NCI-H2107 treated with DMSO at 0.1 percent for 48 hours (cell line): ENCODE measurements at regions not wholly inside any gene's neighbourhood (a gene's known extent, or its start where the extent isn't known, plus 50 kb on each side); places are given as distances from the start of the nearest gene placed in this dataset.

Experiments used
- DNase-seq: peaks from one replicate; lab custom pipeline; 2025; ENCODE audit not compliant: unreplicated experiment; lab: John Stamatoyannopoulos, UW

DNA sequence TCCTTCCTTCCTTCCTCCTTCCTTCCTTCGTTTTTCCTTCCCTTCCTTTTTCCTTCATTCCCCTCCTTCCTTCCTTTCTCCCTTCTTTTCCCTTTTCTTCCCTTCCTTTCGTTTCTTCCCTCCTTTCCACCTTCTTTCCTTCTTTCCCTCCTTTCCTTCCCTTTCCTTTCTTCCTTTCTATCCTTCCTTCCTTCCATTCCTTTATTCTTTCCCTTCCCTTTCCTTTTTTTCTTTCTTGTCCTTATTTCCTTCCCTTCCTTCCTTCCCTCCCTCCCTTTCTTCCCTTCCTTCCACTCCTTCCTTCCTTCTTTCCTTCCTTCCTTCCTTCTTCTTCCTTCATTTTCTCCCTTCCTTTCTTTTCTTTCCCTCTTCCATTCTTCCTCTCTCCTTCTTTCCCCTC is 394.6 kb downstream of the GABRB3 start:
- DNase-seq, result no peak

DNA sequence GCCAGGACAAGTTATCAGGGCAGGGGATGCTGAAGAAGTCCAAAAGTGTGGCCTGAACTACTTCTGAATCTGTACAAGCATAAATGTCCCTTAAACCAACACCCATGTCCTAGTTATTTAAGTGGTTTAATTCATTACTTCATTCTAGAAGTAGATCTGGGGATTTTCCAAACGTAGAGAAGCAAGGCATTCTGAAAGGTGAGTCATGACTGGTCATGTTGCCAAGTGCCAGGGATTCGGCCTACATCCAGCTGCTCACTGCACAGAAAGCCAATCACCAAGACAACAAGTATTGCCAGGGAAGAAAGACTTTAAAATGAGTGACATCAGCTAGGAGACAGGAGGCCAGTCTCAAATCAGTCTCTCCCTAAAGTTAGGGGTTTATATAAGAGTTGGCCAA is 396.6 kb downstream of the GABRB3 start:
- DNase-seq, result no peak

- no peak for DNase-seq
These were observed 398.1 kb downstream of the GABRB3 start for GRCh38 chr15:26374806-26375205.

- no peak for DNase-seq
These were observed 400.2 kb downstream of the GABRB3 start for GRCh38 chr15:26372706-26373105.

DNA sequence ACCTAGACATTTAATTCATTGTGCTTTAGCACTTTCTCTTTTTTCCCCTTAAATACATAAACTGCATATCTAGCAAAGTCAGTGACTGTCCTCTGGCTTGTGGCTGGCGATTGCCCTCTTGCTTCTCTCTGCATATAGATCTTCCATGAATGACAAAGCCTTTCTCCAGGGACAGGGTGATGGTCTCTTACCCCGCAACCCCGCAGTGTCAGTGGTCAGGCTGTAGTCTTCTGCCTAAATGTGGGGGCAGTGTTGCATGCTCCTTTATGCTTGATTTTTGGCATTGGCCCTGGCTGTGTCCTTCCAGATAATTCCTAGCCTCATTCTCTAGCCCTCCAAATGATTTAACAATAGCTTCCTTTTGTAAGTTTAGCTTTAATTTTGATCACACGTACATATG is 407.8 kb downstream of the GABRB3 start:
- DNase-seq, result no peak

- DNase-seq, result no peak
These were observed 413.0 kb downstream of the GABRB3 start for GRCh38 chr15:26359855-26360254.

DNA sequence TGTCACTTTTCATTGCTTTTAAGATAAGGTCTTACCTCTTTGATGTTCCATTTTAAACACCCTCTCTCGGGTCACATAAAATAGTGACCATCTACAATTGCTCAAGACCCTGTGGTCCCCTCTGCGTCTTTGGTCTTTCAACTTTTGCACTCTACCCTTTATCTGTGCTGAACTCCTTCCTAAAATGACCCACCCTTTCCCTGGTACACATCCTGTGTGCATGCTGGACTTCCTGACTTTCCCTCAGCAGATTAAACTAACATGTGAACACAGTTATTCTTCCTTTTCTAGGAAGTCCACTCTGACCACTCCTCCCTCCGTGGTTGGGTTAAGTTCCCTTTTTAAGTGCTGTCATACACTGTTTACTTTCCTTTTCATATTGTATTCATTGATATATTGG is 414.2 kb downstream of the GABRB3 start:
- DNase-seq, result no peak

DNA sequence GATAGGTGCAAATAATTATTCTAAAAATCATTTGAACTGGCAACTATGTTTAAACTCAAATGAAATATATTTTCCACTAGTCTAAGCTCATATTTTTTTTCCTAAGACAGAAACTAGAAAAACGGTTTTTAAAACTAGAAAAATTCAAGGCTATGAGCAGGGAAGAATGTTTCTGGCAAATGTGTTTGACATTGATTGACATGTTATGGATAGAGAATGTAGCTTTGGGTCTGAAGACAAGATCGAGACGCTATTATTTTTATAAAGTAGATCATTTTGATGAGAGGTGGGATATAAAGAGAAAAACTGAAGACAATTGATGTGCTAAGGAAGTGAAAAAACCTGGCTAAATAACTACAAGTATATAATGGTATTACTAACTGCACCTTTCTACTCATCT is 415.2 kb downstream of the GABRB3 start:
- DNase-seq, result no peak

DNA sequence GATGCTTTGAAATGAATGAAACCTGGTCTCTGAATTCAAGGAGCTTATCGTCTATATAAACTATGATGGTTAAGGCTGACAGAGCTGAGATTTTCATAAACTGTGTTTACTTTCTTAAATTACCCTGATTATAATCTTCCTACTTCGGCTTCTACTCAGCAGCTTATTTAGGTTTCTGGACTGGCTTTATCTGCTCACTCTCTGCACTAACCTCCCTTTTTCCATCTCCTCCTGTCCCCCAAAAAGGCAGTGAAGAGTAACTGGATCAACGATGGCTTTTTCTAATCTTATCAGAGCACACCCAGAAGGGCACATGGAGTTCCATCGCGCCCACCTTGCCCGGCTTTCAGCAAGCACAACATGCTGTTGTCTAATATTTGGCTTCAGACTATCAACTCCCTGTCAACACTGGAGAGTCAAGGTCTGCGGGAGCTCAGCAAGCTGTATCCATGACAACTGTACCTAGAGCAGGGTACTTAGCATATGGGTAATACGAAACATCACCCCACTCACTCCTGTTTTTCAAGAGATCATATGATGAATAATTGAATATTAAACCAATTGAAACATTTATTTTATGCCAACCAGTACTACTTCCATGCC is 417.3 kb downstream of the GABRB3 start:
- DNase-seq, result no peak

- no peak for DNase-seq
These were observed 420.0 kb downstream of the GABRB3 start for GRCh38 chr15:26352909-26353308.

- no peak for DNase-seq
These were observed 420.5 kb downstream of the GABRB3 start for GRCh38 chr15:26352406-26352805.

GRCh38 chr15:26325495-26325894 is 447.4 kb downstream of the GABRB3 start:
- no peak for DNase-seq

DNA sequence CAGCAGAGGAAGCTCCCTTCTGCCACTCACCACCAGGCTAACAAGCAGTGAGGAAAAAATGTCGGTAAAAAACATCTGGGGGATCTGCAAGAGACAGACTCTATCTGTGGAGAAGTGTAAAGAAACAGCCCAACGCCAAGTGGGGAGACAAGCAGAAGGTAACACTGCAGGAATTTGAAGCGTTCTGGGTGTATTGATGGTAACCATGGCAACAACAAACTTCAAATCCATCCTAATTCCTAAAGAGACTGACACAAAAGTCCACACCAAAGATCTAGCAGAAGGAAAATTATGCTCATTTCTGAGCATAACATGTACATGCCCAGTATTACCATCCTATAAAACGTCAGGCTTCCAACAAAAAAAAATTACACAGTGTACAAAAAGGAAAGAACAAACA is 449.3 kb downstream of the GABRB3 start:
- no peak for DNase-seq

GRCh38 chr15:26318689-26319088 is 454.2 kb downstream of the GABRB3 start:
- DNase-seq, result no peak

DNA sequence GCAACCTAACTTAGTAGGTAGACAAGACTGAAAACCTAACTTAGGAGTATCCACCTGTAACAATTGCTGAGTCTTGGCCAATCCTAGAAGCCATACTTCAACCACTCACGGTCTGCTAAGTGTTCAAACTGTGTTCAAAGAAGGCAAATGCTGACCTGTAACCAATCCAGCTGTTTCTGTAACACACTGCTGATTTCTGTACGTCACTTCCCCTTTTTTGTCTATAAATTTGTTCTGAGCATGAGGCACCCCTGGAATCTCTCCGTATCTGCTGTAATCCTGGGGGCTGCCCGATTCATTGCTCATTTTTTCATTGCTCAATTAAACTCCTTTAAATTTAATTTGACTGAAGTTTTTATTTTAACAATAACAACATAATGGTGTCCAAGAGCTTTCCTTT is 451.4 kb upstream of the ATP10A start:
- no peak for DNase-seq

GRCh38 chr15:26311710-26312236 is 448.6 kb upstream of the ATP10A start:
- DNase-seq, result no peak

DNA sequence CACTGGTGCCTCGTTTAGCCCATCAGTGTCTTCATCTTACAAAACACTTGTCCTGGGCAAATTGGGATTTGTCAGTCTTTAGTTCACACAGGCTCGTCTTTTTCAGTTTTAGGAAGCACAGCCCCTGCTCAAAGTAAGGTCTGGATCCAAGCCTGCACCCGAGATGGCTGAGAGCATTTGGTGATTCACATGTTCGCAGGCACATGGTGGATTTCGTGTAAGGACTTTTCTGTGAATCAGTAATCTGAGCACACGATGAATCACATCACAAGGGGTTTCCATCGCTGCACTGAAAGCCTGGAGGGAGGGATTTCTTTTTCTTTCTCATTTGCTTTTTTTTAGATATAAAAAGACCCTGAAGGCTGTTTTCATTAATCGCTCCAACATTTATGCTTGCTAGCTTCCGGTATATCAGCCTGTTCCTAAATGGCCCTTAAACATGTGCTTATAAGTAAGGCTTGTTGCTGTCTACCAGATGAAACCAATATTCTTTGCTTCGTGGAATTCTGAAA is 435.6 kb upstream of the ATP10A start:
- no peak for DNase-seq

DNA sequence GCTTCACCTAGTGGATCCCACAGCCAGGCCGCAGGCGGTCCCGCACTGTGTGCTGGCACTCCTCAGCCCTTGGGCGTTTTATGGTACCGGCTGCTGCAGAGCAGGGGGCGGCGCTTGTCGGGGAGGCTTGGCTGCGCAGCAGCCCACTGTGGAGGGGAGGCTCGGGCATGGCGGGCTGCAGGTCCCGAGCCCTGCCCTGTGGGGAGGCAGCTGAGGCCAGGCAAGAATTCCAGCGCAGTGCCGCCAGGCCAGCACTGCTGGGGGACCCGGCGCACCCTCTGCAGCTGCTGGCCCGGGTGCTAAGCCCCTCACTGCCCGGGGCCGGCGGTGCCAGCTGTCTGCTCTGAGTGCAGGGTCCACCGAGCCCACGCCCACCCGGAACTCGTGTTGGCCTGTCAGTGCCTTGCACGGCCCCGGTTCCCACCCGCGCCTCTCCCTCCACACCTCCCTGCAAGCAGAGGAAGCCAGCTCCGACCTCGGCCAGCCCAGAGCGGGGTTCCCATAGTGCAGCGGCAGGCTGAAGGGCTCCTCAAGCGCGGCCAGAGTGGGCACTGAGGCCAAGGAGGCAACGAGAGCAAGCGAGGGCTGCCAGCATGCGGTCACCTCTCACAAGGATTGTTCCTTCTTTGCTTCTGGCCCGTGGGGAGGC is 435.0 kb upstream of the ATP10A start:
- DNase-seq, result no peak

DNA sequence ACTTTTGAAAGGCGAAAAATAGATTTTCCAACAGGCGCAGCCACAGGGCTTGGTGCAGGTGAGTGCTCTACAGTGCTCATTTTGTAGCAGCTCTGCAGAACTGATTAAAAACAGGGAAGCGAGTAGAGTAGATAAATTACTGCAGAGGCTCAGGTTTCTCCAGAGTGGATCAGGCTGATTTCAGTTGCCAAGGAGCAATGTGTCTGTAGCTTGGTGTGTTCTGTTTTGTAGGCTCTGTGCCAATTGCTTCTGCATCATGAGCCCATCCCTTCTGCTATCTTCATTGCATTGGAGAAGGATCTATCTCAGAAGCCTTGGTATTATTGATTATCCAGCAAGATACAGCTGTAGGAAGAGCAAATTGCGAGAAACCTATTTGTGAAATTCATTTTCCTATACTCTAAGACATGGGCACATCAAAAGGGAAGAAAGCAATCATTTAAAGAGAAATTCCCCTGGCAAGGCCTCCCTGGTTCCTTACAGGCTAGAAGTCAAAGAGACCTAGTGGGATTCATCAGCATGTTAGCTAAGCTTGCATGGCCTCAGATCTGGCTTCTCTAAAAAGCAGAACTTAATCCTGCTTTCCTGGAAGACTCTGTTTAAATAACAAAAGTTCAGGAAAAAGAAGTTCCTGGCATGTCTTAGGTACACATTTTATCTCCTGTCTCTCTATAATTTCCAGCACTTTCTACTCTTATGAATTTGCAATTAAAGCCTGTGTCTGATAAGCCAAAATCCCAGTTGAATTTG is 432.4 kb upstream of the ATP10A start:
- DNase-seq, result no peak

GRCh38 chr15:26294059-26294689 is 431.0 kb upstream of the ATP10A start:
- DNase-seq, result no peak

- no peak for DNase-seq
These were observed 424.3 kb upstream of the ATP10A start for GRCh38 chr15:26287381-26287780.

- DNase-seq, result no peak
These were observed 417.2 kb upstream of the ATP10A start for GRCh38 chr15:26280281-26280680.
